ENCODE measurements at regions not wholly inside any gene's neighbourhood (a gene's known extent, or its start where the extent isn't known, plus 50 kb on each side); places are given as distances from the start of the nearest gene placed in this dataset.

DNA sequence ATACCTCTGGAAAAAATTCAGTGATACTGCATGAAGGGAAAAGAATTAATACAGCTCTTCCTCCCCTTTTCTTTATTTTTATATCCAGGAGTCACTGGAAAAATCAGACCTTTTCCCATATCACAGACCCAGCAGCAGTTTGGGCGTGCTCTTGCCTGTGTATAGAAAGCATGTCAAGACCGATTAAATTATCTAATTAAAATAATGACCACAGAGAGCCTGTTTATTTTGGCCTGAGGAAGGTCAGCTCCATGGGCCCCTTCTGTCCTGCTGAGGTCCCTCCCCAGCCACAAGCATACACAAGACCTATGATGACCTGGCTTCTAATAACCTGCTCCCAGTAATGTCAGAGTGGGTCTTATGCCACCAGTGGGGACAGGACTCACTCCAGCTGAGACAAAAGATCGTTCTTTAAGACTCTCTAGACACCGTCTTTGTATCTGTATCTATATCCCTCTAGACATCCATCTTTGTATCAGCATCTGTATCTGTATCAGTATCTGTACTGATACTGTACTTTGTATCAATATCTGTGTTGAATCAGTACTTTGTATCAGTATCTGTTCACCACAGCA, 147.8 kb downstream of the VAPA start:
- TF ChIP-seq, protein P1, sequence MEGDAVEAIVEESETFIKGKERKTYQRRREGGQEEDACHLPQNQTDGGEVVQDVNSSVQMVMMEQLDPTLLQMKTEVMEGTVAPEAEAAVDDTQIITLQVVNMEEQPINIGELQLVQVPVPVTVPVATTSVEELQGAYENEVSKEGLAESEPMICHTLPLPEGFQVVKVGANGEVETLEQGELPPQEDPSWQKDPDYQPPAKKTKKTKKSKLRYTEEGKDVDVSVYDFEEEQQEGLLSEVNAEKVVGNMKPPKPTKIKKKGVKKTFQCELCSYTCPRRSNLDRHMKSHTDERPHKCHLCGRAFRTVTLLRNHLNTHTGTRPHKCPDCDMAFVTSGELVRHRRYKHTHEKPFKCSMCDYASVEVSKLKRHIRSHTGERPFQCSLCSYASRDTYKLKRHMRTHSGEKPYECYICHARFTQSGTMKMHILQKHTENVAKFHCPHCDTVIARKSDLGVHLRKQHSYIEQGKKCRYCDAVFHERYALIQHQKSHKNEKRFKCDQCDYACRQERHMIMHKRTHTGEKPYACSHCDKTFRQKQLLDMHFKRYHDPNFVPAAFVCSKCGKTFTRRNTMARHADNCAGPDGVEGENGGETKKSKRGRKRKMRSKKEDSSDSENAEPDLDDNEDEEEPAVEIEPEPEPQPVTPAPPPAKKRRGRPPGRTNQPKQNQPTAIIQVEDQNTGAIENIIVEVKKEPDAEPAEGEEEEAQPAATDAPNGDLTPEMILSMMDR (conservative IDR thresholded peaks at IDR 0.05), result no peak
- no peak for TF ChIP-seq ZFX (IDR thresholded peaks at IDR 0.05)
